Activated CD4-positive, alpha-beta T cell treated with anti-CD3 and anti-CD28 coated beads, Interleukin-2, Interleukin-6, amounts not matched to agents 100 ng/mL and 50 ng/mL, durations not matched to agents 16 hours and 8 hours (primary cell): ENCODE measurements at regions not wholly inside any gene's neighbourhood (a gene's known extent, or its start where the extent isn't known, plus 50 kb on each side); places are given as distances from the start of the nearest gene placed in this dataset.
A peak's percentile ranks its signal among the peaks of the same experiment; 100 is the strongest.

Source experiments
- DNase-seq: peaks from one replicate; pipeline ENCODE4 v3.0.0-alpha.2; 2020

- no peak for DNase-seq
Measured at GRCh38 chrX:20596856-20597255, 330.1 kb upstream of the RPS6KA3 start.

GRCh38 chrX:20595928-20596575, 329.3 kb upstream of the RPS6KA3 start:
- DNase-seq, result peak; percentile 39

- no peak for DNase-seq
Measured at GRCh38 chrX:20594985-20595384, 328.3 kb upstream of the RPS6KA3 start.

GRCh38 chrX:20593836-20594235, 327.1 kb upstream of the RPS6KA3 start:
- no peak for DNase-seq

- DNase-seq, result no peak
Measured at GRCh38 chrX:20593402-20593801, 326.7 kb upstream of the RPS6KA3 start.

- no peak for DNase-seq
Measured at GRCh38 chrX:20591246-20591645, 324.5 kb upstream of the RPS6KA3 start.

GRCh38 chrX:20585782-20586181, 319.1 kb upstream of the RPS6KA3 start:
- DNase-seq, result no peak

GRCh38 chrX:20571611-20572010, 304.9 kb upstream of the RPS6KA3 start:
- DNase-seq, result no peak

GRCh38 chrX:20567108-20567507, 300.4 kb upstream of the RPS6KA3 start:
- no peak for DNase-seq

GRCh38 chrX:20547611-20548051, 280.9 kb upstream of the RPS6KA3 start:
- no peak for DNase-seq

- DNase-seq, result no peak
Measured at GRCh38 chrX:20545538-20545937, 278.8 kb upstream of the RPS6KA3 start.

GRCh38 chrX:20542072-20542471, 275.4 kb upstream of the RPS6KA3 start:
- no peak for DNase-seq

GRCh38 chrX:20538974-20539373, 272.3 kb upstream of the RPS6KA3 start:
- DNase-seq, result no peak

- DNase-seq, result no peak
Measured at GRCh38 chrX:20531667-20532066, 265.0 kb upstream of the RPS6KA3 start.

GRCh38 chrX:20530406-20530921, 263.8 kb upstream of the RPS6KA3 start:
- peak; percentile 67 for DNase-seq

GRCh38 chrX:20529711-20530110, 263.0 kb upstream of the RPS6KA3 start:
- DNase-seq, result no peak

- no peak for DNase-seq
Measured at GRCh38 chrX:20529301-20529700, 262.6 kb upstream of the RPS6KA3 start.

GRCh38 chrX:20527558-20528011, 260.9 kb upstream of the RPS6KA3 start:
- DNase-seq, result peak; percentile 27

GRCh38 chrX:20527041-20527440, 260.3 kb upstream of the RPS6KA3 start:
- no peak for DNase-seq

- DNase-seq, result peak; percentile 19
Measured at GRCh38 chrX:20523626-20524312, 257.1 kb upstream of the RPS6KA3 start.

- no peak for DNase-seq
Measured at GRCh38 chrX:20522420-20522819, 255.7 kb upstream of the RPS6KA3 start.

- DNase-seq, result no peak
Measured at GRCh38 chrX:20521222-20521621, 254.5 kb upstream of the RPS6KA3 start.

- DNase-seq, result no peak
Measured at GRCh38 chrX:20519826-20520225, 253.1 kb upstream of the RPS6KA3 start.

GRCh38 chrX:20519146-20519545, 252.4 kb upstream of the RPS6KA3 start:
- no peak for DNase-seq
